ENCODE measurements at regions not wholly inside any gene's neighbourhood (a gene's known extent, or its start where the extent isn't known, plus 50 kb on each side); places are given as distances from the start of the nearest gene placed in this dataset.
"Not testable (repeated sequence)": the region's sequence is repeated elsewhere in the genome, so short reads cannot be mapped to it uniquely, and the experiment has no call there.

- no peak for DNase-seq
Observed at GRCh38 chr3:106945435-106945834, 431.8 kb upstream of the CCDC54 start.

DNA sequence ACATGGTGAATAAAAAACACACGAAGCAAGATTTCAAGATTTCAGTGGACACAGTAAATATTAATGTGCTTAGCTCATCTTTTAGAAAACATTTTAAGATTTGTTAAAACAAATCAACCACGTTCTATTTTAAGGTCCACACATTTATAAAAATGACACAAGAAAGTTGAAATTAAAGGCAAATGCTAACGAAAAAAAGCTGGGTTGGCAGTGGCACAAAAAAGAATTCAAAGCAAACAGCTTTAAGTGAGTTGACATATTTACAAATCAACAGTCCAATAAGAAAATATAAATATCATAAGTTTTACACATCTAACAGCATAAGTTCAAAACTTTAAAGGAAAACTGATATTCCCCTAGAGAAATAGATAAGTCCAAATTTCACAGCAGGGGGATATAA lies 430.4 kb upstream of the CCDC54 start:
- no peak for DNase-seq

DNA sequence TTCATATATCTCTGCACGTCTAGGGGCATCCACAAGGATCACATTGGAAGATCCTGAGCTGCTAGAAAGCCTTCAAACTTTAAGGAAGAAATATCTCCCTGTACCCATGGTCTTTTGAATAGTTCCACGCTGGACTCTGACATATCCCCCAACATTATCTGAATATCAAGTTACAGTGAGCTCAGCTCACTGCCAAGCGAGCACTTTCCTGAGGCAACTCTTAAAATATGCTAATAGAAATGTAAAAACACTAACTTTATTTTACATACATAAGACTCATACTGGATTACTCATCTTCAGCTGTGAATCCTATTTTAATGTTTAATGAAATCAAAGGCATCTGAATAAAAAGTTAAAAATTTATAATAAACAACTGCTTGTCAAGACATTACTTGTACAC lies 420.2 kb upstream of the CCDC54 start:
- no peak for DNase-seq

DNA sequence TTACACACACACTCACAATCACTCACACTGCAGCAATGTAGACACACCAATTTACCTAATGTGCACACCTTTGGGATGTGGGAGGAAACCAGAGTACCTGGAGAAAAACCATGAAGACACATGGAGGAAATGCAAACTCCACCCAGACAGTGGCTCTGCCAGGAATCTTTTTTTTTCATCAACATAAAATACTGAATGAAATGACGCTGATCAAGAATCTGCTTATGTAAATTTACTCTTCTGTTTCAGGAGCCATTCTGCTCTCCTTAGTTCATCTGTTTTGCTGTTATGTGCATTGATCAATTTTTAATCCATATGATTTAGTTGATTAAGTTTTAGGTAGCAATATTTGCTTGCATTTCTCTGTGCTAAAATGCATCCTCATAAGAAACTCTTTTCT lies 414.2 kb upstream of the CCDC54 start:
- no peak for DNase-seq

- no peak for DNase-seq
Observed at GRCh38 chr3:106963442-106963841, 413.8 kb upstream of the CCDC54 start.

GRCh38 chr3:106965307-106965706 lies 411.9 kb upstream of the CCDC54 start:
- no peak for DNase-seq

DNA sequence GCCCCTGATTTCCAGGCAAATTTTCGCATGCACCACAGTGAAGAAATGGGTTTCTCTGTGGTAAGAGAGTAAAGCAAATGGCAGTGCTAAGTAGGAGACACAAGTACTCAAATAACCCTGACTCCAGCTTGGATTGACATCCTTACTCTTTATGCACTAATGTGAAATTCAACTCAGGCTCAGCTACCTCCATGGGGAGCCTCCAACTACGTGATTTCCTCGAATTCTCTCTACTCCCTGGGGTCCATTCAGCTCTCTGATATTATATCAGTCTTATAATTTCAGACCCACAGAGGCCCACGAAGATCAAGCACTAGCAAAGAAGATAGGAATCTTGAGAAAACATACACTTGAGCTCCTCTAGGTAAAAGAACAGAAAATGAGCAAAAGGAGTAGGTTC lies 407.6 kb upstream of the CCDC54 start:
- no peak for DNase-seq

DNA sequence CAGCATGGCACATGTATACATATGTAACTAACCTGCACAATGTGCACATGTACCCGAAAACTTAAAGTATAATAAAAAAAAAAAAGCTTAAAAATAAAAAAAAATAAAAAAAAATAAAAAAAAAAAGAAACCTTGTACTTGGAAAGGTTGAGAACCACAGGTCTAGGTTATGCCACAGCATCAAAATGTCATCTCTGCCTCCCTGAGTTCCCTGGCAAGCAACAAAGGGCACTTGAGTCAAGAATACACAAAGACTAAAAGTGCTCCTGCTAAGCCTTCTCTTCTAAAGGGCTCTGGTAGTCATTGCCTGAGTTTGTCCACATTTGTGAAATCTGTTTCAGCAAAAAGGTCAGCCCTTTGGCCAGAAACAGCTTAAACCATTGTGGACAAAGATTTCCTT lies 395.8 kb upstream of the CCDC54 start:
- no peak for DNase-seq

DNA sequence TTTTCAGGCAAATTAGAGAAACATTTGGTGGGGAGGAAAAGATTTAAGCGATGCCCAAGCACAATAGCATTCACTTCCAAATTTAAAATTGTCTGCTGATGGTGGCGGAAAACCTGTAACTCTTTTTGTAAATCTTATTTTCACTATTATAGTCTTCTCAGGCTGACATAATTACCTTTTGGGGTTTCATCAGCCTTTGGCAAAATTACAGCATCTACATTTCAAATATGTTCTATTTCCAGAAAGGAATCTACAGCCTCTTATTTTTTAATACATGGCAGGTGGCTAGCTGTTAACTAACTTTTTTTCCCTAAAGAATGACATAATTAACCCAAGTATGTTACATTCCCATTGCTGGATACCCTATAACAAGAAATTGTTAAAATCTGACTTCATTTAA lies 391.5 kb upstream of the CCDC54 start:
- no peak for DNase-seq

GRCh38 chr3:106998841-106999682 lies 378.2 kb upstream of the CCDC54 start:
- peak in 1 of 2 donors; percentile 11 for DNase-seq

DNA sequence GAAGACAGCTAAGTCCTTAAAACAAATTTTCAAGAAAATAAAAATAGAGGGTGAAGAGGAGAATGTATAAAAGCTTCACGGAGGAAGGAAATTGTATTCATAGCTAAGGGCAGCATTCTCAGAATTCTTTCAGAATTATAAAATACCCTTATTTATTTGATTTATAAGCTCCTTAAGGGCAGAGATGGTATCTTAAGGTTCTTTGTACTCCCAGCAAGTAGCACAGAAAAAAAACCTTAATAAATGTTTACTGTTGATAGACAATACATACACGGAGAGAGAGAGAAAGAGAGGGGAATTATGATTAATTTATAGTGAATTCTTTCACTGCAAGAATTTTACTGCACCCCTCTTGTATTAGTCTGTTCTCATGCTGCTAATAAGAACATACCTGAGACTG lies 375.6 kb upstream of the CCDC54 start:
- DNase-seq: no peak

DNA sequence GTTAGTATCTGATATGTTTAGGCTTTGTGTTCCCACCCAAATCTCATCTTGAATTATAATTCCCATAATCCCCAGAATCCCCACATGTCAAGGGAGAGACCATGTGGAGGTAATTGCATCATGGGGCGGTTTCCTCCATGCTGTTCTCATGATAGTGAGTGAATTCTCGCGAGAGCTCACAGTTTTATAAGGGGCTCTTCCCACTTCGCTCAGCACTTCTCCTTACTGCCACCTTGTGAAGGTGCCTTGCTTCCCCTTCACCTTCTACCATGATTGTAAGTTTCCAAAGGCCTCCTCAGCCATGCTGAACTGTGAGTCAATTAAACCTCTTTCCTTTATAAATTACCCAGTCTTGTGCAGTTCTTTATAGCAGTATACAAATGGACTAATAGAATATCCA lies 371.9 kb upstream of the CCDC54 start:
- not testable (repeated sequence) for DNase-seq

GRCh38 chr3:107008213-107008612 lies 369.0 kb upstream of the CCDC54 start:
- DNase-seq: no peak

DNA sequence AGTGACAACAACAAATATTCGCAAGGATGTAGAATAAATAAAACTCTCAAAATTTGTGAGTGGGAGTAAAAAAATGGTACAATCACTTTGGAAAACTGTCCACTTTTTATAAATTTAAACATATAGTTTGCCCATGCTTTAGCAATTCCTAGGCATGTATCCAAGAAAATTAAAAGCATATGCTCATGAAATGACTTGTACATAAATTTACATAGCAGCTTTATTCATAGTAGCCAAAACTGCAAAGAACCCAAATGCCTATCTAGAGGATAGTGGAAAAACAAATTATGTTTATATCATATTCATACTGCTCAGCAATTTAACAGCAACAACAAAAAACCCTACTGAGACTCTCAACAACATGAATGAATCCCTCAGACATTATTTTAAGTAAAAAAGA lies 363.6 kb upstream of the CCDC54 start:
- no peak for DNase-seq

DNA sequence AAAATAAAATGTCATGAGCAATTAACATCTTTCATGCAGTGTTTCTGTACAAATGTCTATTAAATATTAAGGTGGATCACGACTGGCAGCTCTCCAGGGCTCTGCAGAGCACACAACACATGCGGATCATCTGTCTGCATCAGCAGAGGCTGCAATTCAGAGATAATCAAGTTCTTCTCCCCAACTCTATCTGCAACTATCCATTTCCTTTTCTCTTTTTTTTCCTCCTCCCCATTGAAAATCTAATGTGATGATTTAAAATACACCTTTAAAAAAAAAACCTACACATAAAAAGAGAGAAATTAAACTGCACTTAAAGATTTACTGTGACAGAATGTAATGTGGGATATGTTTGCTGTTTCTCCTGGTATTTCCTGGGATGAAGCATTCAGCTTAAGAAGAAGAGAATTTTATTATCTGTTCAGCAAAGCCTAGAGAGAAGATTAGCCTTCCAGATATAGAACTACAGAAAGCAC lies 352.6 kb upstream of the CCDC54 start:
- DNase-seq: no peak

GRCh38 chr3:107025961-107026360 lies 351.3 kb upstream of the CCDC54 start:
- DNase-seq: no peak

GRCh38 chr3:107028086-107028485 lies 349.2 kb upstream of the CCDC54 start:
- no peak for DNase-seq

DNA sequence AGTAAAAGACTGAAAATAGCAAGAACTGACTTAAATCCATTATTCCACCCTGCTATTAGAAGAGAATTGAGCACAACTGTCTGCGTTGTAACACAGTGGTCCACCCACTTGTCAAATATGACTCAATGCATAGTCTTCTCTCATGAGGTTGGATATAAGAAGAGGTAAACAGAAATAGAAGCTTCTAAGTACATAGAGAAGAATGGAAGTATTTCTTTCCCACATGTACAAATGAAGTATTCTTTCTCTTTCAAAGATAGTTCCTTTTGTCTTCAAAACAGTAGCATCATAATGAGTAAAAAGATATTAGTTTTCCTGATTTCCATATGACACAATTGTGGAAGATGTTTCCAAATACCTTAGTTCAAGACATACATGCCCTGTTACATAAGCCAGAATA lies 348.6 kb upstream of the CCDC54 start:
- DNase-seq: no peak

DNA sequence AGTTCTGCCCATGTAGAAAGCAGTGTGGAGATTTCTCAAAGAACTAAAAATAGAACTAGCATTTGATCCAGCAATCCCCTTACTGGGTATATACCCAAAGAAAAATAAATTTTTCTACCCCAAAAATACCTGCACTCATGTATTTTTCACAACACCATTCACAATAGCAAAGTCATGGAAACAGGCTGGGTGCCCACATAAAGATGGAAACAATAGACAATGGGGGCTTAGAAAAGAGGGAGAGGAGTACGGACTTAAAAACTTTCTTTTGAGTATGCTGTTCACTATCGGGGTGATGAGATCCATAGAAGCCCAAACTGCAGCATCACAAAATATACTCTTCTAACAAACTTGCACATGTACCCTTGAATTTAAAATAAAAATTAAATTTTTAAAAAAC lies 345.1 kb upstream of the CCDC54 start:
- DNase-seq: no peak

- no peak for DNase-seq
Observed at GRCh38 chr3:107034142-107034541, 343.1 kb upstream of the CCDC54 start.

- no peak for DNase-seq
Observed at GRCh38 chr3:107035176-107035575, 342.1 kb upstream of the CCDC54 start.

DNA sequence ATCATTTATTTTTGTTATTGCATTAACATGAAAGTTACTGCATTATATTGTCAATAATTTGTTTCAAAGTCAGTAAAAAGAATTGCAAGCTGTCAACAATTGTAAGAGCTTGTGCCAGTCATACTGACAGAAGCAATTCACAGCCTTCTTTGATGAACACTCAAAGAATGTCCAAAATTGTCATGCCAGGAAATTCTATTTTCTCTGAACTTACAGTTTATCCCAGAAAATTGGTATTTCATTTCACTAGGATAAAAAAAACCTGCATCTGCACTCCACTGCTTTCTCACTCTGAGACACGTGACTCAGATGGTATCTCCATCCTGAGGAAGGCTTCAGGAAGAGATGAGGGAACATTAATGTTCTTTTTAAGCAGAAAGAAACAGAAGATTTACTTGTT lies 332.6 kb upstream of the CCDC54 start:
- DNase-seq: no peak

- no peak for DNase-seq
Observed at GRCh38 chr3:107045791-107046190, 331.4 kb upstream of the CCDC54 start.

GRCh38 chr3:107055181-107055942 lies 321.9 kb upstream of the CCDC54 start:
- DNase-seq: no peak

All from CD4-positive, alpha-beta T cell treated with Interferon alpha-2 for 1 hour (primary cell).